Large intestine (tissue), 3 donors: ENCODE measurements at regions not wholly inside any gene's neighbourhood (a gene's known extent, or its start where the extent isn't known, plus 50 kb on each side); places are given as distances from the start of the nearest gene placed in this dataset.

Experiments
- DNase-seq, 2 donors: peaks; one replicate each; pipeline versions ENCODE4 v3.0.0 to v3.0.0-alpha.2; 2013
- H3K27ac ChIP-seq: one replicate; pipeline ENCODE4 v1.5.1; 2013; ENCODE audit warnings: low read length
- H3K27me3 ChIP-seq: 2 replicates; pipeline ENCODE4 v1.6.1; 2013; ENCODE audit warnings: low read length; ENCODE audit not compliant: control insufficient read depth, insufficient read depth
- H3K36me3 ChIP-seq: 2 replicates; pipeline ENCODE4 v1.6.1; 2013; ENCODE audit warnings: low read length; ENCODE audit not compliant: control insufficient read depth, insufficient read depth
- H3K4me1 ChIP-seq: one replicate; pipeline ENCODE4 v1.6.1; 2013; ENCODE audit warnings: low read length; ENCODE audit not compliant: control insufficient read depth, insufficient read depth
- H3K4me3 ChIP-seq: one replicate; pipeline ENCODE4 v1.5.1; 2013; ENCODE audit warnings: low read length
- H3K9me3 ChIP-seq: one replicate; pipeline ENCODE4 v1.6.1; 2013; ENCODE audit warnings: mild to moderate bottlenecking, low read depth, low read length, moderate library complexity; ENCODE audit not compliant: control insufficient read depth
- WGBS: methylation state at CpG from one replicate; pipeline ENCODE4 v1.1.5; 2013; ENCODE audit warnings: low lambda C conversion rate; ENCODE audit not compliant: insufficient coverage; 5-methylcytosine and 5-hydroxymethylcytosine counted together

DNA sequence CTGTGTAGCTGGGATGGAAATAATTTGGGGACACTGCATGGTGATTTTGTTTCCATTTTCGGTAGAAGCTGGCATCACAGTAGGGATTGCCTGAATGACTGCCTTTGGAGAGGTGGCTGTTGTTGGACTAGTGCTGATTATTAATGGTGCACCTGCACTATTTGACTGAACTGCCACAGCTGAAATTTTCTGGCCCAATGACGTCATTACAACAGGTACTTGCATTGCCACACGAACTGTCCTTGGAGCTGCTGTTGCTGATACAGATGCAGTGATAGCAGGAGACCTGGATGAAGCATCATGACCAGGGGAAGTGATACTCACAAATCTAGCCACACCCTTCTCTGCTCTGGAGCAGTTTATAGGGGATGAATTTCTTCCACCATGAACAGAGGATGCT, 95.6 kb upstream of the FOXC1 start:
- no CpG with 5 or more reads among the region's 3 CpGs for WGBS
- no peak overlapping the region for H3K4me3 ChIP-seq
- H3K27ac ChIP-seq: no peak overlapping the region
- no peaks in the 10 kb centered on the region for H3K36me3 ChIP-seq
- H3K27me3 ChIP-seq: peaks cover 3% of the 10 kb centered on the region
- no peaks in the 10 kb centered on the region for H3K4me1 ChIP-seq
- DNase-seq: no peak
- no peaks in the 10 kb centered on the region for H3K9me3 ChIP-seq

DNA sequence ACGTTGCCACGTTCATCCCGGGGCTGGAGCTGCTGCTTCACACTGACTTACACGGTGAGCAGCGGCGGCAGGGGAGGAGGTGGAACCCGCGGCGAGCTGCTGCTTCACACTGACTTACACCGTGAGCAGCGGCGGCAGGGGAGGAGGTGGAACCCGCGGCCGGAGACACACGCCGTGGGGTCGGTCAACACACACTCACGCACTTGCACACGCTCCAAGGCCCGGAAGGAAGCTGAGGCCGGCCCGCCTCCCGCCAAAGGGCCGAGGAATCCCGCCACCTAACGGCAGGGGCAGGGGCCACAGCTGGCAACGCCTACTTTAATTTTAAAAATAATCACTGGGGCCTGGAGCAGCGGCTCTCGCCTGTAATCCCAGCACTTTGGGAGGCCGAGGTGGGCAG, 94.4 kb upstream of the FOXC1 start:
- no peak overlapping the region for H3K4me3 ChIP-seq
- no peak for DNase-seq
- no peaks in the 10 kb centered on the region for H3K9me3 ChIP-seq
- WGBS: no CpG with 5 or more reads among the region's 31 CpGs
- no peaks in the 10 kb centered on the region for H3K36me3 ChIP-seq
- H3K27ac ChIP-seq: no peak overlapping the region
- H3K27me3 ChIP-seq: no peaks in the 10 kb centered on the region
- no peaks in the 10 kb centered on the region for H3K4me1 ChIP-seq

DNA sequence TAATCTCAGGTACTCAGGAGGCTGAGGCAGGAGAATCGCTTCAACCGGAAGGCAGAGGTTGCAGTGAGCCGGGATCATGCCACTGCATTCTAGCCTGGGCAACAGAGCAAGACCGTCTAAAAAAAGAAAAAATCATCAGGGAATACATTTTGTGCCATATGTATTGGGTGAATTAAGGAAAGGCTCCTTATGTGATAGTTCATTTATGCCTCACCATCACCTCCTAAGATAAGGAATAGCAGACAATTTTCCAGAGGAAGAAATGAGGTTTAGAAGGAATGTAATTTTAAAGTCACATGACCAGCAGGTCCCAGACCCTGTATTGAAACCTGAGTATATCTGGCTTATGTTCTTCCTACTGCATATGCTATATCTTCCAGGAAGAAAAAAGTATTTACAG, 93.9 kb upstream of the FOXC1 start:
- Histone ChIP-seq H3K27ac (no peak overlapping the region), H3K36me3 (no peaks in the 10 kb centered on the region), H3K9me3 (no peaks in the 10 kb centered on the region), H3K4me1 (no peaks in the 10 kb centered on the region), H3K27me3 (no peaks in the 10 kb centered on the region), H3K4me3 (no peak overlapping the region)
- WGBS: no CpG with 5 or more reads among the region's 4 CpGs
- no peak for DNase-seq

DNA sequence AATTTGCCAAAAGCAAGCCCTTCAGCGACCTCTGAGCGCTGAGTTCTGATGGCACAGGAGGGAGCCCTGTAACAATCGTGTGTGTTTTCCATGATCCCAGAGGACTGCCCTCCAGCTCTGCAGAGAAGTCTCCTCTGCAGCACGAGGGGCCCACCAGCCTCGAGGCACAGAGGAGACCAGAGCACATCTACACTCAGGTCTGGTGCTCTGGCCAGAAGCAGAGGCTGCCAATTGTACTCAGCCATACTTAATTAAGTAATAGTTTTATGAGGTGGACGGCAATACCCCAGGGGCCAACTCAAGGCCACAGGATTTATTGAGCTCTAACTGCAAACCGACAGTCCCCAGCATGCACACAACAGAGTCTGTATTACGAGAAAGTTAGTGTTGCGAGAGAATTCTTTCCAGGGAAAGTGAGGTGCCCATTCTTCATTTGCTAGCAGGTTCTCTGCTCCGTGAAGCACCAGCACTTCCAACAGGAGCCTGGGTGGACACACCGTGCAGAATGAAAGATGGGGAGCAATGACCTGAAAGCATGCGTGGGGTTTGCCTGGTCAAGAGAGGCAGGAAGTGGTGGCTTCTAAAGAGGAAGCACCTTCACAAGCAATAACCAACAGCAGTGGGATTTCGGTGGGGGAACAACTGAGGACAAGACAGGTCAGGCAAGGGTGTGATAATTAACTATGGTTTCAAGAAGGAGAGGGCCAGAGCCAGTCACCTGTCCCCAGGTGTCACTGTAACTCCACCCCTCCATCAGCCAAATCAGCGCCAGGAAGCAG, 92.8 kb upstream of the FOXC1 start:
- Histone ChIP-seq H3K27ac (no peak overlapping the region), H3K9me3 (no peaks in the 10 kb centered on the region), H3K4me3 (no peak overlapping the region), H3K36me3 (no peaks in the 10 kb centered on the region), H3K27me3 (peaks cover 2% of the 10 kb centered on the region), H3K4me1 (no peaks in the 10 kb centered on the region)
- no peak for DNase-seq
- 80% methylated on average over 3 of the region's 14 CpGs for WGBS

DNA sequence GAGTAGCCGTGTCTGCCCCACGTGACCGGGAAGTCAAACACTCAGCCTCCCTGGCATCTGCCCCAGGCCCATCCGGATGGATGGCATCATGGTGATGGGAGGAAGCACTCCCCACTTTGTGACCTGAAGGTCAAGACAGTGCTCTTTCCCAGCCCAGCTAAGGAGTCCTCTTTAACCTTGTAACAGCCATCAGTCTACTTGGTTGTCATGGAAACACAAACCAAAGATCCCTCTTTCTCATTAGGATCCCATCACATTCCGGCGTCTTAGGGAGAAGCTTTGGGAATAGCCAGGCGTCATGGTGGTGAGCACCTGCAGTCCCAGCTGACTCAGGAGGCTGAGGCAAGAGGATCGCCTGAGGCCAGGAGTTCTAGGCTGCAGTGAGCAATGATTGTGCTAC, 90.9 kb upstream of the FOXC1 start:
- no peaks in the 10 kb centered on the region for H3K36me3 ChIP-seq
- no peak overlapping the region for H3K4me3 ChIP-seq
- peaks cover 18% of the 10 kb centered on the region for H3K27me3 ChIP-seq
- no peak for DNase-seq
- WGBS: no CpG with 5 or more reads among the region's 8 CpGs
- H3K9me3 ChIP-seq: no peaks in the 10 kb centered on the region
- H3K27ac ChIP-seq: no peak overlapping the region
- no peaks in the 10 kb centered on the region for H3K4me1 ChIP-seq

DNA sequence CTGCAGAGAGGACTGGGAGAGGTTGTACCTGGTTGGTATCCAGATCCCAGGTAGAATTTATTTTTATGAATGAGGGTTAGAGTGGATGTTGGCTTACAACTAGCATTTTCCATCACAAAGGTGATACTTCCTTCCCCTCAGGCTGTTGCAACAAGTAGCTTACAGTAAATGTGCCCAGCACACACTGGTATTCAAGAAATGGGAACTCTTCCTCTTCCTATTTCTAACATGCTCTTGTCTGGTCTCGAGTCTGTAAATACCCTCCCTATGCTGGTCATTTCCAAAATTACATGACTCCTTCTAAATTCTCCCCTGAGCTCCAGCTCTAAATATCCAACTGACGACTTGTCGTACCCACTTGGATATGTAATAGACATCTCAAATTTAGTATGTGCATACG, 90.1 kb upstream of the FOXC1 start:
- Histone ChIP-seq H3K4me1 (no peaks in the 10 kb centered on the region), H3K4me3 (no peak overlapping the region), H3K9me3 (no peaks in the 10 kb centered on the region), H3K27me3 (peaks cover 18% of the 10 kb centered on the region), H3K36me3 (no peaks in the 10 kb centered on the region), H3K27ac (no peak overlapping the region)
- WGBS: 100% methylated on average over 1 of the region's 4 CpGs
- DNase-seq: no peak

DNA sequence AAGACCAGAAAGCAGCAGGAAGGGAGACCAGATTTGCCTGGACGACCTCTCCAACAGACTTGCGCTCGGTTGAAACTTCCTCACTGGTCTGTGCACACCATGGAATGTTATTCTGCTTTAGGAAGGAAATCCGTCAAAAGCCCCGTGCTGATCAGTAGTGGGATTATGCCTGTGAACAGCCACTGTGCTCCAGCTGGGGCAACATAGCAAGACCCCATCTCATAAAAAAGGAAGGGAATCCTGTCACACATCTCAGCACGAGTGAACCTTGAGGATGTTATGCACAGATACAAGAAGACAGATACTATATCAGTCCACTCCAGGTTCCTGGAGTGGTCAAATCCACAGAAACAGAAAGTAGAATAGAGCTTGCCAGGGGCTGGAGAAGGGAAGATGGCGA, 86.9 kb upstream of the FOXC1 start:
- Histone ChIP-seq H3K9me3 (no peaks in the 10 kb centered on the region), H3K4me3 (no peak overlapping the region), H3K27ac (no peak overlapping the region), H3K4me1 (peaks cover 9% of the 10 kb centered on the region), H3K36me3 (no peaks in the 10 kb centered on the region), H3K27me3 (peaks cover 18% of the 10 kb centered on the region)
- WGBS: no CpG with 5 or more reads among the region's 7 CpGs
- DNase-seq: no peak

DNA sequence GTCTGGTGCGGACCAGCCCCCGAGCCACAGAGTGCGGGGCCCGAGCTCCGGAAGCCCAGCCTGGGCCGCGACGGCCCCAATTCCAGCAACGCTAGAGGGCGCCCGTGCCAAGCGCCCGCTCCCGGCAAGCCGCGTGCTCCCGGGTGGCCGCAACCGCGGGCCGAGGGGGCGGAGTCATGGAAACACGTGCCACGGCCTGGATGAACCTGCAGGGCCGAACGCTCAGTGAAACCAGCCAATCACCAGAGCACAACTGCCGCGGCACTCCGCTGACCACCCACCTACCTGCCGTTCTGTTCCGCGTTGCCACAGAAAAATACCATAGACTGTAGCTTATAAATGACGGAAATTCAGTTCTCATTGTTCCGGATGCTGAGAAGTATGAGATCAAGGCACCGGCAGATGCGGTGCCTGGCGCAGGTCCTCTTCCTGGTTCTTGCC, 85.7 kb upstream of the FOXC1 start:
- no peaks in the 10 kb centered on the region for H3K36me3 ChIP-seq
- H3K4me1 ChIP-seq: peaks cover 9% of the 10 kb centered on the region
- H3K4me3 ChIP-seq: no peak overlapping the region
- H3K9me3 ChIP-seq: no peaks in the 10 kb centered on the region
- H3K27me3 ChIP-seq: peaks cover 18% of the 10 kb centered on the region
- peak; percentile 55 to 73 for DNase-seq
- no CpG with 5 or more reads among the region's 37 CpGs for WGBS
- H3K27ac ChIP-seq: no peak overlapping the region

DNA sequence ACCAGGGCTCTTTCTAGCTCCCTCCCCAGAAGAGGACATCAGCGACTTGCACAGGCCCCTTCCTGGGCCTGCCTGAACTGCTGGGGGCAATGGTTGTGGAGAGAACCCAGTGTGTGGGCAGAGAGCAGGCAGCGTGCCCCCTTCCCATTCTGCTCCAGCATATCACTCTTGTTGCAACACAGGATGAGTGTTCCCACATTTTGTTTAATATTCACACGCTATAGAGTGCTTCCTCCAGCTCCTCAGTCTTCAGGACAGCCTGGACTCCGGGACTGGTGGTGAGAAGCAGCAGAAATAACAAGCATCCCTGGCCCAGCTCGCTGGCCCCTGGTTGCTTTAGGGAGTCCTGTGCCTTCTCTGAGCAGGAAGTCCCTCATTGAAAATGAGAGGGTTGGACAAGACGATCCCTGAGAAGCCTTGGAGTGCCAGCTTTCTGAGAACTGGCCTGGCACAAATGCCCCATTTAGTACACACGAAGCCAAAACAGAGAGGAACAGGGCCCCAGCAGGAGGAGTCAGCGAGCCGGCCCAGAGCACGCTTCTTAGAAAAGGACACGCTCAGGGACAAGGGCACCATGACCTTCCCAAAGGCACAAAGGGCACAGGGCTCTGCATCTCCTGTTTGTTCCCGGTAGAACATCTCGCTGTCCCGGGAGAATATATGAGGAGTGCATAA, 84.2 kb upstream of the FOXC1 start:
- H3K4me3 ChIP-seq: no peak overlapping the region
- H3K9me3 ChIP-seq: no peaks in the 10 kb centered on the region
- H3K27me3 ChIP-seq: peaks cover 18% of the 10 kb centered on the region
- peaks cover 9% of the 10 kb centered on the region for H3K4me1 ChIP-seq
- H3K36me3 ChIP-seq: no peaks in the 10 kb centered on the region
- 90% methylated on average over 2 of the region's 14 CpGs for WGBS
- no peak overlapping the region for H3K27ac ChIP-seq
- DNase-seq: no peak

DNA sequence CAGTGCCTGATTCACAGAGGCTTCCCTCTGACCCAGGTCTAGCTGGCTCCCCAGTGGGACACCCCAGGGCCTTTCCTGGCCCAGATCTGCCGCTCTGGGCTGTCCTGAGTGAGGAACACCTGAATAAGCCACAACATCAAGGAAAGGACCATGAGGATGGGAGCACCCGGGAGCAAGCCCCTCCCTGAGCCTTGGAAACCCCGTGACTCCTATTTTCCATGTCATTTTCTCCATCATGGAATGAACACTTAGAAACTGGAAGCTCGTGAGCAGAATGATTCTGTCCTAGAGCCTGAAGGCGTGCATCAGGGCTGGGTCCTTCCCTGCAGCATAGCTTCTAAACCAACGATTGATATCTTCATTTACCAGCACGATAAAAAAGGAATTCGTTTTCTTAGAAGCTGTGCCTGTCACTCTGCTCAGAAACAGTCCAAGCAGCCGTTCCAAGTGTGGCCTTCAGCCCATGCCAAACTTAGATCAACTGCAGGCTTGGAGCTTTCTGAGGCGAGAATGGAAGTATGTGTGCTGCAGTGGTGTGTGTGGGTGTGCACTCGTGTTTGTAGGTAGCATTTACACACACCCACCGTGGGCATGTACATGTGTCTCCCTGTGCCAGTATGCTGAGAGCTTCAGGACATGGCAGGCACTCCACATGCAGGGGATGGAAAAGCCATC, 83.2 kb upstream of the FOXC1 start:
- no peaks in the 10 kb centered on the region for H3K9me3 ChIP-seq
- DNase-seq: no peak
- H3K36me3 ChIP-seq: no peaks in the 10 kb centered on the region
- peaks cover 16% of the 10 kb centered on the region for H3K27me3 ChIP-seq
- no peak overlapping the region for H3K27ac ChIP-seq
- H3K4me3 ChIP-seq: no peak overlapping the region
- H3K4me1 ChIP-seq: peaks cover 9% of the 10 kb centered on the region
- 100% methylated on average over 1 of the region's 12 CpGs for WGBS
